ENCODE measurements at regions not wholly inside any gene's neighbourhood (a gene's known extent, or its start where the extent isn't known, plus 50 kb on each side); places are given as distances from the start of the nearest gene placed in this dataset.
"Not testable (repeated sequence)": the region's sequence is repeated elsewhere in the genome, so short reads cannot be mapped to it uniquely, and the experiment has no call there.

DNA sequence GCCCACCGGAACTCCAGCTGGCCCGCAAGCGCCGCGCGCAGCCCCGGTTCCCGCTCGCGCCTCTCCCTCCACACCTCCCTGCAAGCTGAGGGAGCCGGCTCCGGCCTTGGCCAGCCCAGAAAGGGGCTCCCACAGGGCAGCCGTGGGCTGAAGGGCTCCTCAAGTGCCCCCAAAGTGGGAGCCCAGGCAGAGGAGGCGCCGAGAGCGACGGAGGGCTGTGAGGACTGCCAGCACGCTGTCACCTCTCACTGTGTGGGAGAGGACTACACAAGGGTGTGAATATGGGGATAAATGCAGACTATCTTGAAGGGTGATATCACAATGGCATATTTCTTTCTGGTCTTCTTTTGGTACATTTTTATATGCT lies 158.3 kb upstream of the PPP1R3A start:
- TF ChIP-seq, protein P1, sequence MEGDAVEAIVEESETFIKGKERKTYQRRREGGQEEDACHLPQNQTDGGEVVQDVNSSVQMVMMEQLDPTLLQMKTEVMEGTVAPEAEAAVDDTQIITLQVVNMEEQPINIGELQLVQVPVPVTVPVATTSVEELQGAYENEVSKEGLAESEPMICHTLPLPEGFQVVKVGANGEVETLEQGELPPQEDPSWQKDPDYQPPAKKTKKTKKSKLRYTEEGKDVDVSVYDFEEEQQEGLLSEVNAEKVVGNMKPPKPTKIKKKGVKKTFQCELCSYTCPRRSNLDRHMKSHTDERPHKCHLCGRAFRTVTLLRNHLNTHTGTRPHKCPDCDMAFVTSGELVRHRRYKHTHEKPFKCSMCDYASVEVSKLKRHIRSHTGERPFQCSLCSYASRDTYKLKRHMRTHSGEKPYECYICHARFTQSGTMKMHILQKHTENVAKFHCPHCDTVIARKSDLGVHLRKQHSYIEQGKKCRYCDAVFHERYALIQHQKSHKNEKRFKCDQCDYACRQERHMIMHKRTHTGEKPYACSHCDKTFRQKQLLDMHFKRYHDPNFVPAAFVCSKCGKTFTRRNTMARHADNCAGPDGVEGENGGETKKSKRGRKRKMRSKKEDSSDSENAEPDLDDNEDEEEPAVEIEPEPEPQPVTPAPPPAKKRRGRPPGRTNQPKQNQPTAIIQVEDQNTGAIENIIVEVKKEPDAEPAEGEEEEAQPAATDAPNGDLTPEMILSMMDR (IDR thresholded peaks at IDR 0.05), result not testable (repeated sequence)
- not testable (repeated sequence) for TF ChIP-seq POLR2A (IDR thresholded peaks at IDR 0.05)
